ENCODE measurements at regions not wholly inside any gene's neighbourhood (a gene's known extent, or its start where the extent isn't known, plus 50 kb on each side); places are given as distances from the start of the nearest gene placed in this dataset.
"Not testable (repeated sequence)": the region's sequence is repeated elsewhere in the genome, so short reads cannot be mapped to it uniquely, and the experiment has no call there.

DNA sequence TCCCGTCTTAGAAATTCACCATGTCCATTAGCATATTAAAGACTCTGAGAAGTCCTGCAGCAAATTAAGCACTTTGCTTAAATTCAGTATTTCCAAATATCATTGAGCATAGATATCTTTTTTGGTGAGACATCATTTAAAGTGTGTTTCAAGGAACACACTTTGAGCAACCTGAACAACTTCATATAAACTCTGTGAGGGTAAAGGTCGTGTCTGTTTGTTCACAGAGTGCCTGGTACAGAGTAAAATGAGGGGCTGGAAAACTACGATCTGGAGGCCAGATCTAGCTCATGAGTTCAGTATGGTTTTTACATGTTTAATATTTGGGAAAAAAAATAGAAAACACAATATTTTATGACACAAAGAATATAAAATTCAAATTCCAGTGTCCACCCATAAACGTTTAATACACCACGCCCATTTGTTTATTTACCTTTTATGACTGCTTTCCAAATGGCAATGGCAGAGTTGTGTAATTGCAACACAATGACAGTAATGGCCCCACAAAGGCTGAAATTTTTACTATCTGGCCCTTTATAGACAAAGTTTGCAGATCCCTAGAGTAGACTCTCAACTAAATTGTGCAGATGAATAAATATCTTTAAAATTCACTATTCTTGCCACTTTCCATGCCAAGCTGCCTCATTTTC is 67.4 kb downstream of the SNTN start:
- H3K4me3 ChIP-seq (ENCODE audit: low read depth, low read length) = no peak overlapping the region
- DNase-seq (ENCODE audit: low read depth) = no peak
- TF ChIP-seq, protein P1, sequence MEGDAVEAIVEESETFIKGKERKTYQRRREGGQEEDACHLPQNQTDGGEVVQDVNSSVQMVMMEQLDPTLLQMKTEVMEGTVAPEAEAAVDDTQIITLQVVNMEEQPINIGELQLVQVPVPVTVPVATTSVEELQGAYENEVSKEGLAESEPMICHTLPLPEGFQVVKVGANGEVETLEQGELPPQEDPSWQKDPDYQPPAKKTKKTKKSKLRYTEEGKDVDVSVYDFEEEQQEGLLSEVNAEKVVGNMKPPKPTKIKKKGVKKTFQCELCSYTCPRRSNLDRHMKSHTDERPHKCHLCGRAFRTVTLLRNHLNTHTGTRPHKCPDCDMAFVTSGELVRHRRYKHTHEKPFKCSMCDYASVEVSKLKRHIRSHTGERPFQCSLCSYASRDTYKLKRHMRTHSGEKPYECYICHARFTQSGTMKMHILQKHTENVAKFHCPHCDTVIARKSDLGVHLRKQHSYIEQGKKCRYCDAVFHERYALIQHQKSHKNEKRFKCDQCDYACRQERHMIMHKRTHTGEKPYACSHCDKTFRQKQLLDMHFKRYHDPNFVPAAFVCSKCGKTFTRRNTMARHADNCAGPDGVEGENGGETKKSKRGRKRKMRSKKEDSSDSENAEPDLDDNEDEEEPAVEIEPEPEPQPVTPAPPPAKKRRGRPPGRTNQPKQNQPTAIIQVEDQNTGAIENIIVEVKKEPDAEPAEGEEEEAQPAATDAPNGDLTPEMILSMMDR (IDR thresholded peaks at IDR 0.05; ENCODE audit: control insufficient read depth, extremely low read depth, insufficient read depth) = no peak

DNA sequence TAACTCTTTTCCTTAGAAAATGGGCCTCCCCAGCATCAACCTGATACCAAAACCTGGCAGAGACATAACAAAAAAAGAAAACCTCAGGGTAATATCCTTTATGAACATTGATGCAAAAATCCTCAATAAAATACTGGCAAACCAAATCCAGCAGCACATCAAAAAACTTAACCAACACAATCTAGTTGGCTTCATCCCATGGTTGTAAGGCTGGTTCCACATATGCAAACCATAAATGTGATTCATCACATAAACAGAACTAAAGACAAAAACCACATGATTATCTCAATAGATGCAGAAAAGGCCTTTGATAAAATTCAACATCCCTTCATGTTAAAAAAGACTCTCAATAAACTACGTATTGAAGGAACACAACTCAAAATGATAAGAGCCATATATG is 68.5 kb downstream of the SNTN start:
- DNase-seq (ENCODE audit: low read depth); H3K4me3 ChIP-seq (ENCODE audit: low read depth, low read length): not testable (repeated sequence)

DNA sequence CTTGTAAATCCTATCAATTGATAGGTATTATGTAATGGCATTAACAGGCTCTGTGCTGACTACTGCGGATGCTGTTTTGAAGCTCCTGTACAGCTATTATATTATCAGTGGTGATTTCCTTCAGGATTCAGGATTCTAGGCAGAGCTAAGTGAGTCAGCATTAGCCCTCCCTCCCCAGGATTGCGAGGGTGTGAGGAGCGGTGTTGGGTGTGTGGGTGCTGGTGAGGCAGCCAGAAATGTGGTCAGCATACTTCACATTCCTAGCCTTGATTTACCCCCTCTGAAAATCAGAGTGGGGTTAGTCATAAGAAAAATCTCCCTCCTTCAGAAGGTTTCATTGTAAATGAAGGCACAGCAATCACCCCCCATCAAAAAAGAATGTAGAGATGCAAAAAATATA is 72.5 kb downstream of the SNTN start:
- no peak for DNase-seq (ENCODE audit: low read depth)
- H3K4me3 ChIP-seq (ENCODE audit: low read depth, low read length) = no peak overlapping the region
- TF ChIP-seq, protein P1 (IDR thresholded peaks at IDR 0.05; ENCODE audit: control insufficient read depth, extremely low read depth, insufficient read depth) = no peak

DNA sequence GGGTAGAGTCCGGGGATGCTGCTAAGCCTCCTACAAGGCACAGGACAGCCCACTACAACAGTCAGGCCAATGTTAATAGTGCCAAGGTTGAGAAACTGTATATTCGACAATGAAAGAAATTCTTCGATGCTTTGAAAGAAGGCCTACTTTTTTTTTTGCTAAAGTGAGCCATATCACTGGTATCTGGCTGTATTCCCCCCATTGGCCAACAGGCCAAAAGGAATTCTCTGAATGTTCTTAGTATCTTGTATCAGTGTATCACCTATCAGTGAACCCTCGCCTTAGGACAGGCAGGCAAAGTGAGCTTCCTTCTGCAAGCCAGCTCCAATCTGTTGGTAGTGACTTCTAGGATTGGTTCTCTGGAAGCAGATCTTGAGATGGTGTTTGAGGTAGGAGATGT is 74.2 kb downstream of the SNTN start:
- no peak for DNase-seq (ENCODE audit: low read depth)
- TF ChIP-seq, protein P1 (IDR thresholded peaks at IDR 0.05; ENCODE audit: control insufficient read depth, extremely low read depth, insufficient read depth) = no peak
- H3K4me3 ChIP-seq (ENCODE audit: low read depth, low read length) = no peak overlapping the region

DNA sequence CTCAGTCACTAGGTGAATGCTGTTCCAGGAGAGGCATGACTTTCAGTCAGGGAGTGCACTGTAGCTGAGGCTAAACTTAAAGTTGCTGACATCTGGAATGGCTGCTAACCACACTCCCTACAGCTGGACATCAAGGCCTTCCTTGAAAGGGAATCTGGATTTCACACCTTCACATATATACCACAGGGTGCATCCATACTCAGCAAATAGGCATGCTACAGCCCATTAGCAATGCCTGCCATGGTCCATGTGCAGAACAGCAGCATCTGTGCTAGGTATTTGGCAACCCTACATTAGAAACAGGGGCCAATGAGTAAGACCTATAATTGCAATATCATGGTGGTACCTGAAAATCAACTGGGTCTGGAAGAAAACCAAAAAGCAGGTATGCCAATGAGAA is 74.8 kb downstream of the SNTN start:
- TF ChIP-seq, protein P1 (IDR thresholded peaks at IDR 0.05; ENCODE audit: control insufficient read depth, extremely low read depth, insufficient read depth) = no peak
- no peak overlapping the region for H3K4me3 ChIP-seq (ENCODE audit: low read depth, low read length)
- DNase-seq (ENCODE audit: low read depth) = no peak

DNA sequence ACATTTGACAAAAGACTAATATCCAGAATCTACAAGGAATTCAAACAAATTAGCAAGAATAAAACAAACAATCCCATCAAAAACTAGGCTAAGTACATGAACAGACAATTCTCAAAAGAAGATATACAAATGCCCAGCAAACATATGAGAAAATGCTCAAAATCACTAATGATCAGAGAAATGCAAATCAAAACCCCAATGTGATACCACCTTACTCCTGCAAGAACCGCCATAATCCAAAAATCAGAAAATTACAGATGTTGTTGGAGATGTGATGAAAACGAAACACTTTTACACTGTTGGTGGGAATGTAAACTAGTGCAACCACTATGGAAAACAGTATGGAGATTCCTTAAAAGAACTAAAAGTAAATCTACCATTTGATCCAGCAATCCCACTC is 79.4 kb downstream of the SNTN start:
- TF ChIP-seq, protein P1 (IDR thresholded peaks at IDR 0.05; ENCODE audit: control insufficient read depth, extremely low read depth, insufficient read depth) = no peak

DNA sequence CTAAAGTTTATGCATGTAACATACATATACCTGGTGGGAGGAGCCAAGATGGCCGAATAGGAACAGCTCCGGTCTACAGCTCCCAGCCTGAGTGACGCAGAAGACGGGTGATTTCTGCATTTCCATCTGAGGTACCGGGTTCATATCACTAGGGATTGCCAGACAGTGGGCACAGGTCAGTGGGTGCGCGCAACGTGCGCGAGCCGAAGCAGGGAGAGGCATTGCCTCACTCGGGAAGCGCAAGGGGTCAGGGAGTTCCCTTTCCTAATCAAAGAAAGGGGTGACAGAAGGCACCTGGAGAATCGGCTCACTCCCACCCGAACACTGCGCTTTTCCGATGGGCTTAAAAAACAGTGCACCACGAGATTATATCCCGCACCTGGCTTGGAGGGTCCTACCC is 80.8 kb downstream of the SNTN start:
- H3K4me3 ChIP-seq (ENCODE audit: low read depth, low read length) = peak overlapping the region; percentile 43
- DNase-seq (ENCODE audit: low read depth) = not testable (repeated sequence)

More for the DNA sequence above, 79.4 kb downstream of the SNTN start:
- H3K4me3 ChIP-seq (ENCODE audit: low read depth, low read length) = no peak overlapping the region
- no peak for DNase-seq (ENCODE audit: low read depth)

DNA sequence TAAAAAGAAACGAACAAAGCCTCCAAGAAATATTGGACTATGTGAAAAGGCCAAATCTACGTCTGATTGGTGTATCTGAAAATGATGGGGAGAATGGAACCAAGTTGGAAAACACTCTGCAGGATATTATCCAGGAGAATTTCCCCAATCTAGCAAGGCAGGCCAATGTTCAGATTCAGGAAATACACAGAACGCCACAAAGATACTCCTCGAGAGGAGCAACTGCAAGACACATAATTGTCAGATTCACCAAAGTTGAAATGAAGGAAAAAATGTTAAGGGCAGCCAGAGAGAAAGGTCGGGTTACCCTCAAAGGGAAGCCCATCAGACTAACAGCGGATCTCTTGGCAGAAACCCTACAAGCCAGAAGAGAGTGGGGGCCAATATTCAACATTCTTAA is 82.2 kb downstream of the SNTN start:
- not testable (repeated sequence) for DNase-seq (ENCODE audit: low read depth); H3K4me3 ChIP-seq (ENCODE audit: low read depth, low read length)

DNA sequence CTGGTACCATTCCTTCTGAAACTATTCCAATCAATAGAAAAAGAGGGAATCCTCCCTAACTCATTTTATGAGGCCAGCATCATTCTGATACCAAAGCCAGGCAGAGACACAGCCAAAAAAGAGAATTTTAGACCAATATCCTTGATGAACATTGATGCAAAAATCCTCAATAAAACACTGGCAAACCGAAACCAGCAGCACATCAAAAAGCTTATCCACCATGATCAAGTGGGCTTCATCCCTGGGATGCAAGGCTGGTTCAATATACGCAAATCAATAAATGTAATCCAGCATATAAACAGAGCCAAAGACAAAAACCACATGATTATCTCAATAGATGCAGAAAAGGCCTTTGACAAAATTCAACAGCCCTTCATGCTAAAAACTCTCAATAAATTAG is 82.3 kb upstream of the C3orf49 start:
- not testable (repeated sequence) for H3K4me3 ChIP-seq (ENCODE audit: low read depth, low read length); DNase-seq (ENCODE audit: low read depth)

DNA sequence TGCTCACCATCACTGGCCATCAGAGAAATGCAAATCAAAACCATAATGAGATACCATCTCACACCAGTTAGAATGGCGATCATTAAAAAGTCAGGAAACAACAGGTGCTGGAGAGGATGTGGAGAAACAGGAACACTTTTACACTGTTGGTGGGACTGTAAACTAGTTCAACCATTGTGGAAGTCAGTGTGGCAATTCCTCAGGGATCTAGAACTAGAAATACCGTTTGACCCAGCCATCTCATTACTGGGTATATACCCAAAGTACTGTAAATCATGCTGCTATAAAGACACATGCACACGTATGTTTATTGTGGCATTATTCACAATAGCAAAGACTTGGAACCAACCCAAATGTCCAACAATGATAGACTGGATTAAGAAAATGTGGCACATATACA is 80.5 kb upstream of the C3orf49 start:
- not testable (repeated sequence) for DNase-seq (ENCODE audit: low read depth); H3K4me3 ChIP-seq (ENCODE audit: low read depth, low read length)
